Tibial nerve (tissue), 4 donors: ENCODE measurements at regions not wholly inside any gene's neighbourhood (a gene's known extent, or its start where the extent isn't known, plus 50 kb on each side); places are given as distances from the start of the nearest gene placed in this dataset.

Experiments used
- EP300 ChIP-seq, 2 donors: sonication (generic); formaldehyde crosslinking; IDR thresholded peaks; one replicate each; pipeline ENCODE4 v1.6.1; 2017; ENCODE audit warnings: antibody characterized with exemption in 2 of 2, mild to moderate bottlenecking in 1 of 2
- TF ChIP-seq, protein P1 (sequence below), 5 experiments: fragments of 200-600 bp in 3 of 5; fragments of 450-650 bp in 2 of 5; sonication (generic) in 3 of 5; IDR thresholded peaks; one replicate each; pipeline ENCODE4 v1.5.1; 2016 to 2019; ENCODE audit warnings: antibody characterized with exemption in 5 of 5, mild to moderate bottlenecking in 3 of 5, moderate library complexity in 2 of 5

GRCh38 chr3:83092521-83093221 is 1331.2 kb upstream of the GBE1 start:
- TF ChIP-seq, protein P1, sequence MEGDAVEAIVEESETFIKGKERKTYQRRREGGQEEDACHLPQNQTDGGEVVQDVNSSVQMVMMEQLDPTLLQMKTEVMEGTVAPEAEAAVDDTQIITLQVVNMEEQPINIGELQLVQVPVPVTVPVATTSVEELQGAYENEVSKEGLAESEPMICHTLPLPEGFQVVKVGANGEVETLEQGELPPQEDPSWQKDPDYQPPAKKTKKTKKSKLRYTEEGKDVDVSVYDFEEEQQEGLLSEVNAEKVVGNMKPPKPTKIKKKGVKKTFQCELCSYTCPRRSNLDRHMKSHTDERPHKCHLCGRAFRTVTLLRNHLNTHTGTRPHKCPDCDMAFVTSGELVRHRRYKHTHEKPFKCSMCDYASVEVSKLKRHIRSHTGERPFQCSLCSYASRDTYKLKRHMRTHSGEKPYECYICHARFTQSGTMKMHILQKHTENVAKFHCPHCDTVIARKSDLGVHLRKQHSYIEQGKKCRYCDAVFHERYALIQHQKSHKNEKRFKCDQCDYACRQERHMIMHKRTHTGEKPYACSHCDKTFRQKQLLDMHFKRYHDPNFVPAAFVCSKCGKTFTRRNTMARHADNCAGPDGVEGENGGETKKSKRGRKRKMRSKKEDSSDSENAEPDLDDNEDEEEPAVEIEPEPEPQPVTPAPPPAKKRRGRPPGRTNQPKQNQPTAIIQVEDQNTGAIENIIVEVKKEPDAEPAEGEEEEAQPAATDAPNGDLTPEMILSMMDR (IDR thresholded peaks at IDR 0.05) = no peak
- no peak for TF ChIP-seq EP300 (IDR thresholded peaks at IDR 0.05)
